Retina (tissue), 1 donor: ENCODE measurements at regions not wholly inside any gene's neighbourhood (a gene's known extent, or its start where the extent isn't known, plus 50 kb on each side); places are given as distances from the start of the nearest gene placed in this dataset.

Experiments used
- DNase-seq: peaks from one replicate; pipeline ENCODE4 v3.0.0-alpha.2; 2016

- DNase-seq, result no peak
Measured at GRCh38 chr18:21162786-21163185, 51.2 kb upstream of the ROCK1 start.

GRCh38 chr18:21163647-21164547 is 52.3 kb upstream of the ROCK1 start:
- DNase-seq, result no peak

DNA sequence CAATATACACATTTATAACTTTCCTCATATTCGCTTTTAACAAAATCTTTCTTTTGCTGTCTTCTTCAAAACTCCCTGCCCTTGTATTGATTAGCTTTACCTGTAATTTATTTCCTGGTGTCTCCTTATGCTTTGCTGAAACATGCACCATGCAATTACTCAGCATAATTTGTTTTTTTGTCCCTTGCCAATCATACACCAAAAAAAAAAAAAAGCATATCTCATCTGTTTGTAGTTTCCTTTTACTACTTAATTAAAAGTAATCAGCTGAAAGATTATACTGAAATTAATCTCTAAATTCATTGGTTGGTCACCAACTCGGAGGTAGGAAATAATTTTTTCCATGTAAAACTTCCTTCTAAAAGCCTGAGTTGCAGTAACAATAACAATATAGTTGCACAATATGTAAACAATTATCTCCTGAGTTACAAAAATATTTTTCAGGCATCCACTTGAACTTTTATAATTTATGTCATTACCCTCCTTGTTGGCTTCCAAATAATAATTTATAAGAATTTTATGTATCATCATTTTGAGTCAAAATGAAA is 53.0 kb upstream of the ROCK1 start:
- no peak for DNase-seq

- no peak for DNase-seq
Measured at GRCh38 chr18:21167641-21168377, 56.2 kb upstream of the ROCK1 start.

- DNase-seq, result no peak
Measured at GRCh38 chr18:21168880-21169279, 57.3 kb upstream of the ROCK1 start.

GRCh38 chr18:21177822-21178221 is 64.2 kb upstream of the GREB1L start:
- DNase-seq, result no peak

- peak; percentile 49 for DNase-seq
Measured at GRCh38 chr18:21179590-21180220, 62.3 kb upstream of the GREB1L start.

GRCh38 chr18:21180588-21180987 is 61.4 kb upstream of the GREB1L start:
- no peak for DNase-seq

DNA sequence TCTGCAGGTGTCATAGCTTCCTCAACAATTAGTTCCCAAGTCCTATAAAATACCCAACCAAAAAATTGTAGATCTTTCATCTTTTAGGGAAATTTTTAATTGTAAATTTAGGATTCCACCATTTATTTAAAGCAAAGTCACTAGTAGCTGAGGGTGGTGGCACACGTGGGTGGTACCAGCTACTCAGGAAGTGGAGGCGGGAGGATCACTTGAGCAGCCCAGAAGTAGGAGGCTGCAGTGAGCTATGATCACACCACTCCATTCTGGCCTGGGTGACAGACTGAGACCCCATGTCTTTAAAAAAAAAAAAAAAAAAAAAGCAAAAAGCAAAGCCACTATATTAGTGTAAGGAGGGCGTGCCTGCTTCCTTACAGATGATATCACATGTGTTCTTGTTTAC is 60.3 kb upstream of the GREB1L start:
- DNase-seq, result no peak

DNA sequence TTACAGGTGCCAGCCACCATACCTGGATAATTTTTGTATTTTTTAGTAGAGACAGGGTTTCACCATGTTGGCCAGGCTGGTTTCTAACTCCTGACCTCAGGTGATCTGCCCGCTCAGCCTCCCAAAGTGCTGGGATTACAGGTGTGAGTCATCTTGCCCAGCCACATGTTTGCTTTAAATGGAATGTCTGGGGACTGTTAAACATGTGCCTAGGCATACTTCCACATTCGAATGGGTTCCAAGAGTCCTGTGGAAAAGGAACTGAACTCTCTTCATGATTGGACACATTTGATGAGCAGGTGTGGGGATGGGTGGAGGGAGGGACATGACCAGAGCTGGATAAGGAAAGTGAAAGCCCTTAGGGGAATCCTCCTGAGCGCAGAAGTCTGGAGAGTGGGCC is 58.4 kb upstream of the GREB1L start:
- no peak for DNase-seq

GRCh38 chr18:21184396-21184996 is 57.5 kb upstream of the GREB1L start:
- DNase-seq, result no peak

DNA sequence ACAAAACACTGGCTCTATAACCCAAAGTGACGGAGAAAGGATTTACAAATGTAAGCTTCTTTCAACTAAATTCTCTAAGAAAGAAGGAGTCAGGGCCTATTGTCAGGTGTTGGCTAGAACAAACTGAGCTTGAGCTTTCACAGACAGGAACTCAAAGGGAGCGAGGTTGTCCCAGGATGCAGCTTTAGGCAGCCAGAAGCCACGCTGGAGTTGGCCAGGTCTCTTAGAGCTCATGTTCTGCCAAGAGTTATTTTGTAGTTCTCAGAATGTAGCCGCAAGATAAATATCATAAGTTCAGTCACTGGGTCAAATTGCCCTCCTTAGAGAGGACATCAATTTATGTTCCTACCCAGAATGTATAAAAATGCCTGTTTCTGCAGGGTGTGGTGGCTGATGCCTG is 54.1 kb upstream of the GREB1L start:
- no peak for DNase-seq

- DNase-seq, result peak; percentile 43
Measured at GRCh38 chr18:21191596-21192307, 50.3 kb upstream of the GREB1L start.
